Gastrocnemius medialis (tissue), 4 donors: ENCODE measurements at regions not wholly inside any gene's neighbourhood (a gene's known extent, or its start where the extent isn't known, plus 50 kb on each side); places are given as distances from the start of the nearest gene placed in this dataset.

ENCODE experiments used
- POLR2A ChIP-seq, 2 donors: fragments of 450-650 bp; IDR thresholded peaks; one replicate each; pipeline ENCODE4 v1.6.1; 2017; ENCODE audit warnings: antibody characterized with exemption in 2 of 2, mild to moderate bottlenecking in 2 of 2, moderate library complexity in 2 of 2
- TF ChIP-seq, protein P1 (sequence below), 5 experiments: fragments of 450-650 bp in 3 of 5; fragments of 200-600 bp in 2 of 5; sonication (generic) in 2 of 5; IDR thresholded peaks in 4 of 5; conservative IDR thresholded peaks in 1 of 5; 1 replicate in 4 of 5; 2 replicates in 1 of 5; pipeline ENCODE4 v1.5.1; 2016 to 2019; ENCODE audit warnings: antibody characterized with exemption in 5 of 5, mild to moderate bottlenecking in 3 of 5, moderate library complexity in 3 of 5

DNA sequence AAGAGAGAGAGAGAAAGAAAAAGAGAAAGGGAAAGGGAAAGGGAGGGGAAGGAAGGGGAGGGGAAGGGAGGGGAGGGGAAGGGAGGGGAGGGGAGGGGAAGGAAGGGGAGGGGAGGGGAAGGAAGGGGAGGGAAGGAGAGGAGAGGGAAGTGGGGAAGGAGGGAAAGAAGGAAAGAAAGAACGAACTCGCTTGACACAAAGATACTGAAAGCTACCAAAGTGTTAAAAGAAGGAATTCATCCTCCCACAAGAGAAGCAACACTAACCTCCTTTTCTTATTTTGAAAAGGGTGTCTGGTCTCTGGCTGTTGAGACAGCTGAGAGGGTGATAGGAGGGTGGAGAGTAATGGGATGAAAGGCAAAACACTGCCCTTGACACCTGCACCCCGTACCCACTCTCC is 172.6 kb downstream of the SHANK2 start:
- TF ChIP-seq, protein P1, sequence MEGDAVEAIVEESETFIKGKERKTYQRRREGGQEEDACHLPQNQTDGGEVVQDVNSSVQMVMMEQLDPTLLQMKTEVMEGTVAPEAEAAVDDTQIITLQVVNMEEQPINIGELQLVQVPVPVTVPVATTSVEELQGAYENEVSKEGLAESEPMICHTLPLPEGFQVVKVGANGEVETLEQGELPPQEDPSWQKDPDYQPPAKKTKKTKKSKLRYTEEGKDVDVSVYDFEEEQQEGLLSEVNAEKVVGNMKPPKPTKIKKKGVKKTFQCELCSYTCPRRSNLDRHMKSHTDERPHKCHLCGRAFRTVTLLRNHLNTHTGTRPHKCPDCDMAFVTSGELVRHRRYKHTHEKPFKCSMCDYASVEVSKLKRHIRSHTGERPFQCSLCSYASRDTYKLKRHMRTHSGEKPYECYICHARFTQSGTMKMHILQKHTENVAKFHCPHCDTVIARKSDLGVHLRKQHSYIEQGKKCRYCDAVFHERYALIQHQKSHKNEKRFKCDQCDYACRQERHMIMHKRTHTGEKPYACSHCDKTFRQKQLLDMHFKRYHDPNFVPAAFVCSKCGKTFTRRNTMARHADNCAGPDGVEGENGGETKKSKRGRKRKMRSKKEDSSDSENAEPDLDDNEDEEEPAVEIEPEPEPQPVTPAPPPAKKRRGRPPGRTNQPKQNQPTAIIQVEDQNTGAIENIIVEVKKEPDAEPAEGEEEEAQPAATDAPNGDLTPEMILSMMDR (IDR thresholded peaks at IDR 0.05 in 4 of 5, conservative IDR thresholded peaks at IDR 0.05 in 1 of 5): no peak
- no peak for TF ChIP-seq POLR2A (IDR thresholded peaks at IDR 0.05)
